PC-9 (cell line): ENCODE measurements at regions not wholly inside any gene's neighbourhood (a gene's known extent, or its start where the extent isn't known, plus 50 kb on each side); places are given as distances from the start of the nearest gene placed in this dataset.
A peak's percentile ranks its signal among the peaks of the same experiment; 100 is the strongest.

ENCODE experiments used
- BruUV-seq: library from RNA; stranded (reverse); fragments of 400-500 nt; replicated peaks from 2 replicates; lab custom pipeline; 2021; lab: Mats Ljungman, UMichigan
- CTCF ChIA-PET: fragments of 300-600 bp; sonication (Branson Sonifier 250); formaldehyde crosslinking; loops from one replicate; lab custom pipeline; 2022; ENCODE audit warnings: antibody characterized with exemption; lab: Charles Lee
- POLR2A ChIA-PET: fragments of 300-600 bp; sonication (Branson Sonifier 250); formaldehyde crosslinking; loops from one replicate; lab custom pipeline; 2022; ENCODE audit warnings: antibody characterized with exemption; ENCODE audit not compliant: unreplicated experiment; lab: Charles Lee
- DNase-seq, 2 experiments: peaks; one replicate each; pipeline versions ENCODE4 v3.0.0 to v3.0.0-alpha.2; 2015 to 2022; ENCODE audit warnings: mixed read lengths in 1 of 2
- H2AFZ ChIP-seq: fragments of 200-600 bp; sonication (generic); 2 replicates; pipeline ENCODE4 v1.8.1; 2017; ENCODE audit warnings: antibody characterized with exemption
- H3F3A ChIP-seq: fragments of 200-600 bp; sonication (generic); 2 replicates; pipeline ENCODE4 v1.8.1; 2017; ENCODE audit warnings: antibody characterized with exemption, mild to moderate bottlenecking, low read depth; ENCODE audit not compliant: insufficient read depth
- H3K27ac ChIP-seq: fragments of 200-600 bp; sonication (generic); 2 replicates; pipeline ENCODE4 v1.6.1; 2016; ENCODE audit warnings: mixed run types
- H3K27me3 ChIP-seq: fragments of 200-600 bp; sonication (generic); 2 replicates; pipeline ENCODE4 v1.6.1; 2016; ENCODE audit warnings: low read depth, mixed run types; ENCODE audit not compliant: insufficient read depth
- H3K36me3 ChIP-seq: fragments of 200-600 bp; sonication (generic); 2 replicates; pipeline ENCODE4 v1.6.1; 2016; ENCODE audit warnings: low read depth, mixed run types
- H3K4me1 ChIP-seq: fragments of 200-600 bp; sonication (generic); replicated peaks from 2 replicates; pipeline ENCODE4 v1.6.1; 2016; ENCODE audit warnings: mixed run types; ENCODE audit not compliant: insufficient read depth
- H3K4me2 ChIP-seq: fragments of 200-600 bp; sonication (generic); 2 replicates; pipeline ENCODE4 v1.6.1; 2017; ENCODE audit warnings: mixed run types
- H3K4me3 ChIP-seq: fragments of 200-600 bp; sonication (generic); 2 replicates; pipeline ENCODE4 v1.6.1; 2016; ENCODE audit warnings: mixed run types
- H3K79me2 ChIP-seq: fragments of 200-600 bp; sonication (generic); 2 replicates; pipeline ENCODE4 v1.6.1; 2017; ENCODE audit warnings: low read depth, mixed run types
- H3K9me2 ChIP-seq: fragments of 200-600 bp; sonication (generic); 2 replicates; pipeline ENCODE4 v1.8.1; 2017; ENCODE audit warnings: mild to moderate bottlenecking; ENCODE audit not compliant: insufficient read depth
- H3K9me3 ChIP-seq: fragments of 200-600 bp; sonication (generic); 2 replicates; pipeline ENCODE4 v1.8.1; 2016; ENCODE audit warnings: low read depth; ENCODE audit not compliant: insufficient read depth
- H4K20me1 ChIP-seq: fragments of 200-600 bp; sonication (generic); 2 replicates; pipeline ENCODE4 v1.8.1; 2017; ENCODE audit not compliant: insufficient read depth
- EZH2 ChIP-seq: fragments of 200-600 bp; sonication (generic); IDR thresholded peaks from 2 replicates; pipeline ENCODE4 v1.8.0; 2017; ENCODE audit warnings: antibody characterized with exemption, low read depth
- intact Hi-C: fragments of 100-400 bp; cut with micrococcal nuclease; formaldehyde crosslinking; loops from one replicate; pipeline ENCODE4 v1.10.0; 2022; ENCODE audit not compliant: unreplicated experiment
- TF ChIP-seq, protein P1 (sequence below): fragments of 200-600 bp; sonication (generic); conservative IDR thresholded peaks from 2 replicates; pipeline ENCODE4 v1.6.1; 2017; ENCODE audit warnings: mixed run types, antibody characterized with exemption, mild to moderate bottlenecking, moderate library complexity

DNA sequence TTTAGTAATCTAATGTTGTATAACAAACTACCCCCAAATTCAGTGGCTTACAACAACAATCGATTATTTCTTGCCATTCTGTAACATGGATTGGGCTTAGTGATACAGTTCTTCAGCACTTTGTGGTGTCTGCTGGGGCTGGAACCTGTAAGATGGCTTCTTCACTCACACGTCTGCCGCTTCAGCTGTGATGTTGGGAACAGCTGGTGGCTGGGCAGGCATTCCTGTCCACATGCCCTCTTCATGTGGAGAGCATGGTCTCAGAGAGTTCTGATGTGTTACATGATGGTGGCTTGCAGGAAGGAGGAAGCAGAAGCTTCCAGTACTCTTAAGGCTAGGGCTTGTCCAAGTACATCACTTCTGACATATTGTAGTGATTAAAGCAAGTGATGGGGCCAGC, 276.9 kb downstream of the PTBP2 start:
- Histone ChIP-seq H4K20me1 (no peaks in the 10 kb centered on the region), H3K4me1 (no peaks in the 10 kb centered on the region), H3K9me2 (peaks cover 4% of the 10 kb centered on the region; the same call in 1 of the 2 replicates), H3K4me2 (no peak overlapping the region), H3K9me3 (no peaks in the 10 kb centered on the region), H3K36me3 (no peaks in the 10 kb centered on the region), H3K27ac (no peak overlapping the region), H3K79me2 (no peaks in the 10 kb centered on the region), H3F3A (no peaks in the 10 kb centered on the region), H3K4me3 (no peak overlapping the region), H2AFZ (no peak overlapping the region), H3K27me3 (no peaks in the 10 kb centered on the region)
- no TSS peak for BruUV-seq
- intact Hi-C loops: no loop called here
- CTCF ChIA-PET: no interaction called here
- POLR2A ChIA-PET: no interaction called here
- TF ChIP-seq EZH2: no peak
- TF ChIP-seq, protein P1, sequence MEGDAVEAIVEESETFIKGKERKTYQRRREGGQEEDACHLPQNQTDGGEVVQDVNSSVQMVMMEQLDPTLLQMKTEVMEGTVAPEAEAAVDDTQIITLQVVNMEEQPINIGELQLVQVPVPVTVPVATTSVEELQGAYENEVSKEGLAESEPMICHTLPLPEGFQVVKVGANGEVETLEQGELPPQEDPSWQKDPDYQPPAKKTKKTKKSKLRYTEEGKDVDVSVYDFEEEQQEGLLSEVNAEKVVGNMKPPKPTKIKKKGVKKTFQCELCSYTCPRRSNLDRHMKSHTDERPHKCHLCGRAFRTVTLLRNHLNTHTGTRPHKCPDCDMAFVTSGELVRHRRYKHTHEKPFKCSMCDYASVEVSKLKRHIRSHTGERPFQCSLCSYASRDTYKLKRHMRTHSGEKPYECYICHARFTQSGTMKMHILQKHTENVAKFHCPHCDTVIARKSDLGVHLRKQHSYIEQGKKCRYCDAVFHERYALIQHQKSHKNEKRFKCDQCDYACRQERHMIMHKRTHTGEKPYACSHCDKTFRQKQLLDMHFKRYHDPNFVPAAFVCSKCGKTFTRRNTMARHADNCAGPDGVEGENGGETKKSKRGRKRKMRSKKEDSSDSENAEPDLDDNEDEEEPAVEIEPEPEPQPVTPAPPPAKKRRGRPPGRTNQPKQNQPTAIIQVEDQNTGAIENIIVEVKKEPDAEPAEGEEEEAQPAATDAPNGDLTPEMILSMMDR: no peak
- DNase-seq: peak in 1 of 2 experiments; percentile 28

DNA sequence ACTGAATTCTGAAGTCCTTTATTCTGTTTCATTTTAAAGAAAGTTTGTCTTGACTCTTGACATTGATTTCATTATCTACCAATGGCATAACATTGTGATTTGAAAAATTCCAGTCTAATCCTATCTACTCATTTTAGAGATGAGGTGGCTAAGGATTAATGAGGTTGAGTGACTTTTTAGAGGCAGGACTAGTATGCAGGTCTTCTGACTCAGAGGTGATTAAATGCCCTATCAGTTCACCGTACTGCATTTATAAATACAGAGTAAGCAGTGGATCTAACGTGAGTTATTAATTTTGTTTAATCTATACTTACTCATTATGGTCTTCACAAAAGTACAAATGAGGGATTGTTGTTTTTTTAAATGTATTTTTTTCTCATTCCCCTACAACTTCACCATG, 277.6 kb downstream of the PTBP2 start:
- Histone ChIP-seq H3K4me3 (no peak overlapping the region), H3K9me2 (peaks cover 3% of the 10 kb centered on the region; the same call in 1 of the 2 replicates), H3K36me3 (no peaks in the 10 kb centered on the region), H3K4me1 (no peaks in the 10 kb centered on the region), H3F3A (no peaks in the 10 kb centered on the region), H3K4me2 (no peak overlapping the region), H2AFZ (no peak overlapping the region), H3K27me3 (no peaks in the 10 kb centered on the region), H3K79me2 (no peaks in the 10 kb centered on the region), H3K27ac (no peak overlapping the region), H4K20me1 (no peaks in the 10 kb centered on the region), H3K9me3 (no peaks in the 10 kb centered on the region)
- no TSS peak for BruUV-seq
- intact Hi-C loops: no loop called here
- no peak for TF ChIP-seq EZH2
- TF ChIP-seq, protein P1: no peak
- CTCF ChIA-PET: no interaction called here
- POLR2A ChIA-PET: no interaction called here
- peak in 1 of 2 experiments; percentile 16 for DNase-seq

DNA sequence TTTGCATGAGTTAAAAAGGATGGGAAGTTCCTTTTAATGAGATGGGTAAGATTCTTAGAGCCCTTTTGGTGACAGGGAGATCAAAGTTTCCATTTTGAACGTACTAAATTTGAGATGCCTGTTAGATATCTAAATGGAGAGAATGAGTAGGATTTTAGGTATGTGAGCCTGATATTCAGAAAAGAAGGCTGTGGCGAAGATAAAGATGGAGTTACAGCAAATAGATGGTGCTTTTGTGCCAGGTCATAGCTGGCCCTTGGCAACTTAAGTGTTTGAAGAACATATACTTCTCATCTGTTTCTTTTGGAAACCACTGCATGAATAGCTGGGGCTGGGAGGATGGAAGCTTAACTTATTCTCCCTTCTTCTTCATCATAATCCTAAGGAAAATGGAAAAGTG, 282.5 kb downstream of the PTBP2 start:
- no peaks in the 10 kb centered on the region for H3F3A ChIP-seq
- H2AFZ ChIP-seq: no peak overlapping the region
- BruUV-seq: no TSS peak
- no peaks in the 10 kb centered on the region for H3K9me2 ChIP-seq
- no peaks in the 10 kb centered on the region for H3K4me1 ChIP-seq
- CTCF ChIA-PET: no interaction called here
- H3K9me3 ChIP-seq: no peaks in the 10 kb centered on the region
- no peaks in the 10 kb centered on the region for H3K27me3 ChIP-seq
- no peak for TF ChIP-seq EZH2
- TF ChIP-seq, protein P1: no peak
- H3K4me3 ChIP-seq: no peak overlapping the region
- H4K20me1 ChIP-seq: no peaks in the 10 kb centered on the region
- no peaks in the 10 kb centered on the region for H3K36me3 ChIP-seq
- H3K79me2 ChIP-seq: no peaks in the 10 kb centered on the region
- DNase-seq: no peak
- no peak overlapping the region for H3K4me2 ChIP-seq
- intact Hi-C loops: no loop called here
- no peak overlapping the region for H3K27ac ChIP-seq
- POLR2A ChIA-PET: interaction anchor here (0.6 kb wide), 1 partner anchor 1658 kb away, joined by 5 read pairs; no protein-coding TSS in a partner anchor
